ENCODE measurements at regions not wholly inside any gene's neighbourhood (a gene's known extent, or its start where the extent isn't known, plus 50 kb on each side); places are given as distances from the start of the nearest gene placed in this dataset.

DNA sequence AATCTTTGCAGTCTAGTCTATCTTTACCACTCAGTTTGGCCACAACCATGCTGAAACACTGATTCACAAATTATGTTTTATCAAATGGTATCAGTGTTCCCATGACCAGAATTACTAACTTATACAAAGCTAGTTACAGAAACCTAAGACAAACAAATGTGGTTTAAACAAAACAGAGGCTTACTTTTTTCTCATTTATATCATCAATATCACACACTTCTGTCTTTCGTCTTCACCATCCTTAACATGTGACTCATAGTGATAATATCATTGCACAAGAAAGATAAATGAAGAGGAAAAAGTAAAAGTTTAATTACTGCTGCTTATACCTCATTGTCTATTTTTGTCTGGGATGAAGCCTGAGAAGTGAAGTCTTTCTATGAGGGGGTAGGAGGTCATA lies 406.6 kb downstream of the PCDH10 start:
- no peak for TF ChIP-seq MAX (IDR thresholded peaks at IDR 0.05)
- no peak for TF ChIP-seq CTCF (IDR thresholded peaks at IDR 0.05)
- no peak for TF ChIP-seq SMC3 (IDR thresholded peaks at IDR 0.05)

All from A549 (cell line).